DND-41 (cell line): ENCODE measurements at regions not wholly inside any gene's neighbourhood (a gene's known extent, or its start where the extent isn't known, plus 50 kb on each side); places are given as distances from the start of the nearest gene placed in this dataset.

Experiments
- CTCF ChIP-seq: IDR thresholded peaks from 2 replicates; pipeline ENCODE4 v1.5.1; 2012; ENCODE audit warnings: borderline replicate concordance, low read length, moderate library complexity, mild to moderate bottlenecking; ENCODE audit not compliant: poor library complexity, severe bottlenecking; ENCODE audit errors: extremely low read depth
- EZH2 ChIP-seq: IDR thresholded peaks from 3 replicates; pipeline ENCODE4 v1.6.1; 2012; ENCODE audit warnings: borderline replicate concordance, low read depth, mild to moderate bottlenecking, moderate library complexity, low read length, inconsistent platforms; ENCODE audit not compliant: severe bottlenecking

GRCh38 chr9:129437626-129438323, 183.1 kb downstream of the C9orf50 start:
- TF ChIP-seq CTCF (no peak), EZH2 (no peak)
